Dermis blood vessel endothelial cell (primary cell): ENCODE measurements at regions not wholly inside any gene's neighbourhood (a gene's known extent, or its start where the extent isn't known, plus 50 kb on each side); places are given as distances from the start of the nearest gene placed in this dataset.
"Not testable (repeated sequence)": the region's sequence is repeated elsewhere in the genome, so short reads cannot be mapped to it uniquely, and the experiment has no call there.

ENCODE experiments used
- DNase-seq: peaks from one replicate; pipeline ENCODE4 v3.0.0; 2010

DNA sequence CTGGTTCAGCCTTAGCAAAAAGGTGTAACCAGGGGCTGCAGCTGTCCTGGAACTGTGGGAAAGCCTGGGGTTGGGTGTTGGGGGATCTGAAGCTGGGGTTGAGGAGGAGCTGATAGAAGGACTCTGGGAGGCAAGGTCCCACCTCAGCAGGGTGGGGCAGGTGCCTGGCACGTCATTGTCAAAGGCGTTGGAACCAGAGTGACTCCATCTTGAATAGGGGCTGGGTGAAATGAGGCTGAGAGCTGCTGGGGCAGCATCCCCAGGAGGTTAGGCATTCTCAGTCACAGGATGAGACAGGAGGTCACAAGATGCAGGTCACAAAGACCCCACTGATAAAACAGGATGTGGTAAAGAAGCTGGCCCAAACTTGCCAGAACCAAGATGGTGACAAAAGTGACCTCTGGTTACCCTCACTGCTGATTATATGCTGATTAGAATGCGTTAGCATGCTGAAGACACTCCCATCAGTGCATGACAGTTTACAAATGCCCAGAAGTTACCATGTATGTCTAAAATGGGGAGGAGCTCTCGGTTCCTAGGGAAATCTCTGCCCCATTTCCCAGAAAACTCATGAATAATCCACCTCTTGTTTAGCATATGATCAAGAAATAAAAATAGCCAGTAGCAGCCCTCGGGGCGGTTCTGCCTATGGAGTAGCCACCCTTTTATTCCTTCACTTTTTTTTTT is 85.4 kb downstream of the IER5 start:
- no peak for DNase-seq

DNA sequence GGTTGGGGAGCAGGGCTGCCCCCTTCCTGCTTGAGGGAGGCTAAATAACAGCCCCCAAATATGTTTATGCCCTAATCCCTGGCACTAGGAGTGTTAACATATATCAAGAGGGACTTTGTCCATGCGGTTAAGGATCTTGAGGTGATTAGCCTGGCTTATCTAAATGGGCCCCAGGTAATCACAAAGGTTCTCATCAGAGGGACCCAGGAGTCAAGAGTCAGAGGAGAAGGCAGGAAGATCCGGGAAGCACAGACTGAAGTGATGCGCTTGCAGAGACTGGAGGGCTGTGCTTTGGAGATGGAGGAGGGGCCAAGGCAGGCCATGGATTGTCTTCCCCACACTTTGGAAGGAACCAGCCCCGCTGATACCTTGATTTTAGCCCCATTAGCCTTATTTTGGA is 86.4 kb downstream of the IER5 start:
- DNase-seq: no peak

DNA sequence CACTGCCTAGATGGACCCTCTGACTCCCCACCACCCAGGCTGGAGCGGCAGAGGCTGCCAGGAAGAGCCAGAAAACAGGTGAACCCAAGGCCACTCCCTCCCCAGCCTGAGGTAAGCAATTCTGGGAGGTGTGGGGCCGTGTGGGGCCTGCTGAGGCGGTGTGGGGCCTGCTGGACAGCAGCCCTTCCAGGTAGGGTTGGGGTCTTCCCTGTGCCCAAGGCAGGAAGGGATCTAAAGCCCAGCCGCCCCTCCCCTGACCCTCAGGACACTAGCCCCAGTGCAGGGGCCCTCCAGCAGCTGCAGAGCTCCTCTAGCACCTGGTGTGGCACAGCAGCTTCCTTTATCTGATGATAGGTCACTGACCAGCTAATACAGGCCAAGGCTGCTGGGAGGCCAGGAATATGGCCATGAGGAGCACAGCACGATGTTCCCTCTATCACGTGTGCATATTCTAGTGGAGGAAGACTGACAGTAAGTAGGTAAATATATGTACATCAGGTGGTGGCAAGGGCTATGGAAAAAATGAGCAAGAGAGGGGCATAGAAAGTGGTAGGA is 86.9 kb downstream of the IER5 start:
- no peak for DNase-seq

DNA sequence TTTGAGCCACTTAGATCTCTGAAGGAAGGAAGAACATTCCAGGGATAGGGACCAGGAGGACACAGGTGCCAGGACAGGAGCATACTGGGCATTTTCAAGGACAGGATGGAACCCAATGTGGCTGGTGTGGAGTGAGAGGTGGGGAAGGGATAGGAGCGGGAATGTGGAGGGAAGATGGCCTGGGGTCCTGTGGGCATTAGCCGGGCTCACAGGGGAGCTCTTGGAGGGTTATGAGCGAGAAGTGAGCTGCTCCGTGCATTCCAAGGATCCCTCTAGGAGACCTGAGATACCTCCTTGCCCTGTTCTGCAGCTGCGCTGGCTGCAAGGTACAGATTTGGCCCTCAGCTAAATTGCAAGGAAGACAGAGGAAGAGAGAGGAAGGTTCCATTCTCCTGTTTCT is 87.5 kb downstream of the IER5 start:
- DNase-seq: no peak

DNA sequence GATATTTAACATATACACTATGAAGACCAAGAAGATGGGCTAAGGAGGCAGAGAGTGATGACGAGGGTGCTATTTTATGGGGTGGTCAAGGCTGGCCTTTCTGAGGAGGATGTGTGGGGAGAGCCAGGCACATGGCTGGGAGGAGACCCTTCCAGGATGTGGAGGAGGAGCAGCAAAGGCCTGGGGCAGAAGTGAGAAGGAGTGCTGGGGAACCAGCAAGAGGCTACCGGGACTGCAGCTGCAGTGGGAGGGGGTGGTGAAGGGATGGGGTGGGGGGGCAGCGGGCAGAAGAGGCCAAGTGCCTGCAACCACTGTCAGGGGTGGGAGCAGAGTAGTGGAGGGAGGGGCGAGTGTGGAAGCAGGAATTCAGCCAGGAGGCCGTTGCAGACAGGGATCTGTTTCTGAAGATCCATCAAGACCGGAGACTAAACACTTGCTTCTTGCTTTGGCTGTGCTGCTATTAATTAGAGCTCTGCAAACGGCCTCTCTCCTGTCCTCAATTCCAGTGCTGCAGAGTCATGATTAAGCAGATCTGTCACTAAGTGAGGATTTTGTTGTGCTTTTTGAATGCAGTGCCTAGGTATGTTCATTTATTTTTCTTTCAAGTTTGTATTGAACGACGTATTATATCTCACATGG is 89.9 kb downstream of the IER5 start:
- DNase-seq: no peak

DNA sequence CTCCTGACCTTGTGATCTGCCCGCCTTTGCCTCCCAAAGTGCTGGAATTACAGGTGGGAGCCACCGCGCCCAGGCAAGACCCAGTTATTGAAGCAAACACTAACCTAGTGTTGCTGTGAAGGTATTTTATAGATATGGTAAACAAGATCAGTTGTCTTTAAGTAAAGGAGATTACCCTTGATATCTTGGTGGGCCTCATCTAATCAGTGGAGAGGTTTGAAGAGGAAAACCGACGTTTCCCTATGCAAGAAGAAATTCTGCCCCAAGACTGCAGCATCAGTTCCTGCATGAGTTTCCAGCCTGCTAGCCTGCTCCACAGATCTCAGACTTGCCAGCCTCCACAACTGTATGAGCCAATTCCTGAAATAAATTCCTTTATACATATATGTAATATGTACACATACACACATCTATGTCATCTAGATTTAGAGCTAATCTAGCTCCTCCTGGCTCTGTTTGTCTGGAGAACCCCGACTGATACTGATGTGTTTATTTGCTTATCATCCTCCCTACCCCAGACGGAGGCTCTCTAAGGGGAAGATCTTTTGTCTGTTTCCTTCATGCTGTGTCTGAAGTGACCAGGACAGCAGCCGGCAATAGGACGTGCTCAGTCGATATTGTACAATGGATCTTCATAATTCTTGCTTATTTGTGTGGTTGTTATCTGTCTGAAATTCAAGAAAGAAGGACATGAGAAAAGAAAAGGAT is 90.9 kb downstream of the IER5 start:
- no peak for DNase-seq

DNA sequence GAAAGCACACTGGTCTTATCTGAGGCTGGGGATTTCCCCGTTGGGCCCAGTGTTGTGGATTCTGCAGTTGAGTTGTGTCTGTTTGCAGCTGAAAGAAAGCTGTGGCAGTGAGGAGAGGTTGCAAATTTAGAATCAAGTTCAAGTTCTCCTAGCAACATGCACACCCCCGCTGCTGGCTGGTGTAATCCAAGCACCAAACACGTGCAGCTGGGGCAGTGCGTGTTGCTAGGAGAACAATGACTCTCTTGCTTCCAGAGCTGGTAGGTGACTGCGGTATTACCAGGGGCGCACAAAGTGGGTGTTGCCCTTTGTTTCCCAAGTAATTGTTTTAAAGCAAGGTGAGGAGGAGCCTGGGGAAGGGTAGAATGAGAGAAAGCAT is 91.5 kb downstream of the IER5 start:
- peak; percentile 37 for DNase-seq

DNA sequence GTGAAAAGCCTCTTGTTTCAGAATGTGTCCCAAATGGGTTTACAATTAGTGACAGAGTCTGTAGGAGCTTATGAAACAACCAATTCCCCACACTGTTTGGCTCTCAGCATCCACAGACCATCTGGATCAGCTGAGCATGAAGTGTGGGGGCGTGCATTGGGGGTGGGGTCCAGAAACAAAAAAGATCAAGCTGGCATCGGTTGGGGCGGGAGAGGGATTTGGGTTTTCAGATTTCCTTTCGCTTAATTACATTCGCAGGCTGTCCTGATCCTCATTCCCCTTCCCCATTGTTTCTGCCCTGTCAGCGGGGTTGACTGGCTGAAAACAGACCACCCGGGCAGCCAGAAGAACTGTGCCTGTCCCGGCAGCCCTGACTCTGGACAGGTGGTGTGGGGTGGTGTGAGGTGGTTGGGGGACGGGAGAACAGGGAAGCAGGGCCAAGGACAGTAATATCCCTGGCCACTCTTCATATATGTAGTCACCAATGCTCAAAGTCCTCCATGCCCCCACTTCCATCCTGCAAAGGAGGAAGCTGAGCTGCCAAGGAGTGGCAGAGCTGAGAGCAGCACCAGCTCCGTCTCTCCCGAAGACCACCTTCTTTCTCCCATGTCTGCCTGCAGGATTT is 92.0 kb downstream of the IER5 start:
- no peak for DNase-seq

DNA sequence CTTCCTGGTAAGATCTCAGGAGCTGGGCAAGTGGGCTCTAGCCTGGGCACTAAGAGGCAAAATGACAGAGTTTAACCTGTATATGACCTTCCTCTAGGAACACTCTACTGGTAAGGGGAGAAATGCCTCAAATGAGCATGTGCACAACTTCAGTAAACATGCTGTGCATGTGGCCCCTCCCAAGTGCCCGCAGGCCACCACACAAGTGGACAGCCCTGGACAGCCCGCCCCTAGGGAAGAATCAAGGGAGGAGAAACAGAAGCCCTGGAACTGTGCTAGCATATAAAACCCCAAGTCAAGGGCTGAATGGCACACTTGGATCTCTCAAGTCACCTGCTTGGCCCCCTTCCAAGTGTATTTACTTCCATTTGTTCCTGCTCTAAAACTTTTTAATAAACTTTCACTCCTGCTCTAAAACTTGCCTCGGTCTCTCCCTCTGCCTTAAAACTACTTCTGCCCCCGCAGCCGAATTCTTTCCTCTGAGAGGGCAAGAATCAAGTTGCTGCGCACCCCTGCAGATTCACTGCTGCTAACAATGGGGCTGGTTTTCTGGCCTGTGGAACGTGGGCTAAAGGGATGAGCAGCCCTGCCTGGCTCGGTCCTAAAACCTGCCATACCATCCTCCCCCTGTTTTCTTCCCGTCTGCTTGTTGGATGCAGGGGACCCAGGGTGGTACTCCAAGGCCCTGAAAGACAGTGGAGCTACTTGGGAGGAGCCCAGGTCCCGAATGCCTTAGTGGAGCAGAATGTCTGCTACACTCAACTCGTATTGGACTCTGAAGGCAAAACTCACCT is 93.5 kb downstream of the IER5 start:
- no peak for DNase-seq

DNA sequence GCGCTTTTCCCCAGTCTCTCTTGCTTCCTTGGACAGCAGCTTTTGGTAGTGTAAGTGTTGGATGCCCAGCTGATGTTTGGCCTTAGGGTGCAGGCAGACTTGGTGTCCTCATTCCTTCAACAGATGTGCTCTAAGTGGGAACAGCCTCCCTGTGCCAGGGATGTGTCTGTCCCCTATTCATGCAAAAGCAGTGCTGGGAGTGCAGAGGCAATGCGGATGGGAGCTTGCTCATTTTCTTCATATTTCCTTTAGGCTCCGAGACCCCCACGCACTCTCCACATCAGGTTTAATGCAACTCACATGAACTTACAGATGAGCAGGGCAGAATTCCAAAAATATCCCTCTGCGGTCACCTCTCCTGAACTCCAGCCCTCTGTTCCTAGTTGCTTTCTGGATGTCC is 96.1 kb downstream of the IER5 start:
- DNase-seq: no peak

DNA sequence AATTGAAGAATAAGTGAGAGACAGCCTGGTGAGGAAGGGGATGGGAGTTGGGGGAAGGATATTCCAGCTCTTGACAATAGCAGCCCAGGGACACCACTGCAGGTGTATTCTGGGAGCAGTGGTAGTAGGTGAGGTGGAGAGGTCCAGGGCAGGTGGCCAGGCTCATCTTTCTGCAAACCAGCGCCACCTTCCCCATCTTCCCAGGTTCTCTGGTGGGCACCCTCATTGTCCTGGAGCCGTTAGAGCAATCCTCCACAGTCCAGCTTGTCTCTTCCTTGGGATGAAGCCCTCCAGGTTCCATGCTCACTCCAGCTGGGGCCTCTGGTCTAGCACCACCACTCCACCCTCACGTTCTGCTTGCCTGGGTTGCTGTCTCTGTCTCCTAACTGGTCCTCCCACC is 97.0 kb downstream of the IER5 start:
- no peak for DNase-seq

DNA sequence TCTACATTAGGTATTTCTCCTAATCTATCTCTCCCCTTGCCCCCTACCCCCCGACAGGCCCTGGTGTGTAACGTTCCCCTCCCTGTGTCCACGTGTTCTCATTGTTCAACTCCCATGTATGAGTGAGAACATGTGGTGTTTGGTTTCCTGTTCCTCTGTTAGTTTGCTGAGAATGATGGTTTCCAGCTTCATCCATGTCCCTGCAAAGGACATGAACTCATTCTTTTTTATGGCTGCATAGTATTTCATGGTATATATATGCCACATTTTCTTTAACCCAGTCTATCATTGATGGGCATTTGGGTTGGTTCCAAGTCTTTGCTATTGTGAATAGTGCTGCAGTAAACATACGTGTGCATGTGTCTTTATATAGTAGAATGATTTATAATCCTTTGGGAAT is 97.6 kb downstream of the IER5 start:
- not testable (repeated sequence) for DNase-seq

DNA sequence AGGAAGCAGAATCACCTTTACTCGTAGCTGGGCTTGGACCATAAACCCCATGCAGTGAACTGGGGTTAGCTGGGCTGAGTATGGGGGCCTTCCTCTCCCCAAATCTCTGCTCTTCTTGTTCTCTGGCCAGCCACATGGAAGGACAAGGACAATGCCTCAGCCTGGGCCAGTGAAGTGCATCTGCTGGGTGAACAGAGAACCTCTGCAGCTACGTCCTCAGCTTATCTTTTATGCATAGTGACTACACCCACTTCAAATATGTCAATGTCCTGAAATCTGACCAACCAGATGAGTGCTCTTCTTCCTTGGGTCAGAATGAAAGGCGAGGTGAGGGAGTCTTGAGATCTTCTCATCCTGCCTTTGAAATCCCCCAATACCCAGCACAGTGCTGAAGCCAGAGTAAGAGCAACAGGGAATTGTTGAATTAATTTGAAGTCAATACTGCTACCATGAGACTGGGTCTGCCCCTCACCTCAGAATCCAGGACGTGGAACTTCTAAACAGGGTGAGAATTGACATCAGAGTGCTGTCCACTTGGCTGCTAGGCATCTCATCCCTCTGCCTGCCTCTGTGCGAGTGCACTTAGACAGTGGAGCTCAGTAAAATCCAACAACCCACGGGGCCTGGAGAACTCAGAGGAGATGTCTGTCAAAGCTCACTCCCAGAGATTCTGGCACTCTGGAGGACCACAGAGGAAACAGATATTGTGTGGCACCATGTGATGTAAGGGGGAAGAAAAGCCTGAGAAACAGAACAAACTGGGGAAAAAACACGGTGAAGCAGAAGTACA is 99.0 kb downstream of the IER5 start:
- no peak for DNase-seq

DNA sequence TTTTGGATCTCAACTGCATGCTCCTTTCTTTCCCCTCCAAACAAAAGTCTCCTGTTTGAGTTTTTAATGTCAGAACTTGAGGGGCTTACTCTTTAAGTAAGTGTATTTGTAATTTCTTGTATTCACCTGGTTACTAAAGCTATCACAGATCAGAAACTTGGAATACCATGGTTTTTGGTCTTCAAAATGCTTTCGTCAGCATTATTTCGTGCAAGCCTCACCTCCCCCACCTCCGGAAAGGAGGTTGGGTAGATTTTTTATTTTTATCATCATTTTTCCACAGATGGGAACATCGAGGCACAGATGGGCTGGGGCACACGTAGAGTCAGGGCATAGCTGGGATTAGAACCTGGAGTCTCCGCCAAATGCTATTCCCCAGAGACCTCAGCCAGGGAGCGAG is 100.7 kb downstream of the IER5 start:
- DNase-seq: no peak

DNA sequence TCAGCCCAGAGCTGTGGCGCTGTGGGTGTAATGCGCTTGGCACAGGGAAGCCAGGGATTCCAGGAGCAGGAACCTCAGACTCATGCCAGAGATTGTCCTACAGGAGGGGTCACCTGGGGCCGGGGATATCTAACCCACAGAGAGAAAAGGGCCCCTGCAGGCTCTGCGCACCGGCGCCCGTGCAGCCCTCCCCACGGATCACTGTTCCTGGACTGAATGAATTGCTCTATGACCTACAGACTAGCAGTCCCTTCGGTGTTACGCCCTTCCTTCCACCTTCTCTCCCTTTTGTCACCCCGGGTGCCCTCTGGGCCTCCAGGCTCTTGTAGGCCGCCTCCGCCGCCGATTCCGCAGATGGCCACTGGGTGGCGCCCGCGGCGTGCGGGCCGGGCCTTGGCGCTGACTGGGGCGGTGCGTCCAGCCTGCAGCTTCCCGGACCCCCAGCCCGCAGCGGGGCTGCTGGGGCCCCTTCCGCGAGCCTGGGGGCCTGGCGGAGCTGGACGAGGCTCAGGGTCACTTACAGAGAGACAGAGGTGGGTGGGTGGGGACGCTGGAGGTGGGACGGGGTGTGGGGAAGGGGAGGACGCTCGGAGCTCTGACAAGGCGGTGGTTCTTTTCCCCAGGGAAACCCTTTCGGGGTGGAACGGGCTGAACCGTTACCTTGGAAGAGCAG is 101.3 kb downstream of the IER5 start:
- peak; percentile 76 for DNase-seq

DNA sequence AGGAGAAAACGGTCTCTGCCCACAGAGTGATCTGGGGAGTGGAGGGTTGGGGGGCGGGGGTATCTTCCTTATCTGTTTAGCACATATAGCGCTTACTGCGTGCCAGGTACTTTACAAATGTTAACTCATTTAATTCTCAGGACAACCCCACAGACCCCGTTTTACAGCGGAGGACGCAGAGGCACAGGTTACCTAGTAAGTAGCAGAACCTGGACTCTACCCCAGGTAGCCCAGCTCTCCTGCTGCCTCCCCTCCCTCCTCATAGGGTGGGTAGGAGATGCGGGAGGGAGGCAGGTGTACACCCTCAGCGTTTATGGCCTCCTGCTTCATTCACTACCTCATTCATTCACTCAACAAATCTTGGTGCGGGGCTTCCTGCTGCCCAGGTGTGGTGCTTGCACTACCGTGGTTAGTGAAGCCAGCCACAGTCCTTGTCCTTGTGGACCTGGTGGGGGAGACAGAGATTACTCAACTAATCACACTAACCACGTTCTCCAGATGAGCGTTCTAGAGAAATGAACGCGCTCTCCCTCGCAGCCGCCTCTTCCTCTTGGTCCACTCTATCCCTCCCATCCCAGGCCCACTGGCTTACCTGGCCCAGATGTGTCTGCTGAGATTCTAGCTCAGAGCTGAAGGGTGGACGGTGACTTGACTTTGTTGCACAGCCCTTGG is 102.0 kb downstream of the IER5 start:
- DNase-seq: peak; percentile 10

DNA sequence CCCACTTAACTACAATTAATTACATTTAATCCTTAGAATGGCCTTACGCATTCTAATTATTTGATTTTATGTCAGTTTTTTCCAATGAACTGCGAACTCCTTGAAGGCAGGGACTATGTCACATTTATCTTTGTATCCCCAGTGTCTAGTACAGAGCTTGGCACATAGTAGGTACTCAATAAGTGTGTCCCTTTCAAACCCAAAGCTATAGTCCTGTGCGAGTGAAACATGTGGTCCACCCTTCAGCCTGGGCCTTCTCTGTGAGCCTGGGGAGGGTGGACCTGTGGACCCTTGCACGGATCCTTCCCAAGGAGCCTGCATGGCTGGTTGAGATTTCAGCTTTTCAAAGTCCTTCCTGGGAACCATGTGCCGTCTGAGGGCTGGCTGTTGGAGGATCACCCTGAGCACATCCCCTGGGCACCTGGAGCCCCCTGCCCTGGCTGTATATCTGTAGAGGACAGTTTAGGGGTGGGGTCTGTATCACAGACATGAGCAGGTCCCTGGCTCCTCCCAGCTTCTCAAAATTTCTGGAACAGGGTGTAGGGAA is 103.1 kb downstream of the IER5 start:
- no peak for DNase-seq

DNA sequence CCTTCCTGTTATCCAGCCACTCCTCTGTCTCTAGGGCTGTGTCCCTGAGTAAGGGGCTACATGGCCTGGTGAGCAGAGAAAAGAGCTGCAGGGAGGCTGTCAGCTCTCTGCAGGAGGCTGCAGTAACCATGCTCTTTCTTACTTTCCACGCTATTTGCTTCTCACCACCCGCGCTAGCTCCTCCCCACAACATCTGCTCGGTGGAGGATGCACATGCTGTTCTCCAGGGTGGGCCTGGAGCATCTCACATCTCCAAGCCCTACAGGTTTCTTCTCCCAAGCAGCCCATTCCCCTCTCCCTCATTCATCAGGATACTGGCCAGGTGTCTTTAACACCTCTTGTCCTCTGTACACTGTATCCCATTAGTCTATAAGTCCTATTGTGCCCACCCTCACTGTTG is 103.8 kb downstream of the IER5 start:
- no peak for DNase-seq

DNA sequence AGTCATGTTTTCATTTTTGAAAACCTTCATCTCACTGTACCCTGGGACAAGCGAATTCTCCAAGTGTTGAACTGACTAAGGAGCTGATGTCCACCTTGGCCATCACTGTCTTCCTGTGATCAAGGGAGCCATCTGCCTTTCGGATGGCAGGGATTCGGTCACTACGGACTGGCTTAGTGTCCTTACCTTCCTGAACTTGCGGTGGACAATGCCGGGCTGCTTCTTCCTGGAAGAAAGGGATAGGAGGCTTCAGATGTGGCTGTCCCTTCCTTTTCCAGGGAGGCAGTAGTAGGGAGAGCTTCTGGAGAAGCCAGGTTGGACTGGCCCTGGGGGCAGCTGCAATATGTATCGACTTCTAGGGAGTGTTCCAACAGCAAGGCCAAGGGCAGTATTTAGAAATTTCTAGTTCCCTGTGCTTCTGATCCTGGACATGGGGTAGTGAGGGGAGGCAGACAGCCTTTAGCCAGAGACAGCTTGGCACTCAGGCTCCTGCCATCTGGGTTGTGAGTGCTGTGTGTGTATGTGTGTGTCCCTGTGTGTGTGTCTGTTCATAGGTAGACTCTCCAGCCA is 114.6 kb downstream of the IER5 start:
- no peak for DNase-seq

DNA sequence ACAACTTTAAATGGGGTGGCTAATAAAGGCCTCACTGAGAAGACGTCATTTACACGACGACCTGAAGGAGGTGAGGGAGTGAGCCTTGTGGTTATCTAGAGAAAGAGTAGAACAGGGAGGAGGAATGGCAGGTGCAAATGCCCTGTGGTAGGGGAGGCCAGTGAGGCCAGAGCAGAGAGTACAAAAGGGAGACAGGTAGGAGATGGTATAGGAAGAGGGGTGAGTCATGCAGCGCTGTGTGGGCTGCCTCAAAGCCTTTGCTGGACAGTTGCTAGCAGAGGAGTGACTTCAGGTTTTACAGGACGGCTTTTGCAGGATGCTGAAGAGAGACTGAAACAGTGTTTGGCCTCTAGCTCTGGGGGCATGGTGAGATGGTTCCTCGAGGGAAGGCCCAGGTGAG is 116.0 kb downstream of the IER5 start:
- DNase-seq: no peak
